RWPE2 (cell line): ENCODE measurements at regions not wholly inside any gene's neighbourhood (a gene's known extent, or its start where the extent isn't known, plus 50 kb on each side); places are given as distances from the start of the nearest gene placed in this dataset.

Source experiments
- ATAC-seq: fragments of 200-7000 bp; cut with Tn5 transposase; 3 replicates; pipeline ENCODE4 v1.9.1; 2021; ENCODE audit warnings: low read depth
- DNase-seq: peaks from one replicate; pipeline ENCODE4 v3.0.0-alpha.2; 2020; ENCODE audit warnings: low spot score
- H3K27ac ChIP-seq: fragments of 450-650 bp; 2 replicates; pipeline ENCODE4 v1.5.1; 2017; ENCODE audit warnings: mild to moderate bottlenecking; ENCODE audit not compliant: poor library complexity, severe bottlenecking
- H3K27me3 ChIP-seq: fragments of 250-450 bp; sonication (Bioruptor Pico); 2 replicates; pipeline ENCODE4 v1.5.1; 2021; ENCODE audit warnings: mild to moderate bottlenecking, moderate library complexity; ENCODE audit not compliant: insufficient read depth, poor library complexity, severe bottlenecking
- H3K36me3 ChIP-seq: fragments of 250-450 bp; sonication (Bioruptor Pico); 2 replicates; pipeline ENCODE4 v1.5.1; 2020; ENCODE audit warnings: low read depth, mild to moderate bottlenecking, moderate library complexity
- H3K4me1 ChIP-seq: fragments of 250-450 bp; sonication (Bioruptor Pico); 2 replicates; pipeline ENCODE4 v1.5.1; 2021; ENCODE audit warnings: mild to moderate bottlenecking, moderate library complexity; ENCODE audit not compliant: insufficient read depth, poor library complexity, severe bottlenecking
- H3K4me3 ChIP-seq: fragments of 250-450 bp; sonication (Bioruptor Pico); 2 replicates; pipeline ENCODE4 v1.5.1; 2021; ENCODE audit warnings: mild to moderate bottlenecking, moderate library complexity; ENCODE audit not compliant: severe bottlenecking
- H3K9me3 ChIP-seq: fragments of 250-450 bp; sonication (Bioruptor Pico); 2 replicates; pipeline ENCODE4 v1.5.1; 2021; ENCODE audit warnings: mild to moderate bottlenecking, moderate library complexity; ENCODE audit not compliant: severe bottlenecking
- TF ChIP-seq, protein P1 (sequence below): fragments of 450-650 bp; IDR thresholded peaks from one replicate; pipeline ENCODE4 v1.5.1; 2017; ENCODE audit warnings: mild to moderate bottlenecking, moderate library complexity; ENCODE audit not compliant: poor library complexity, severe bottlenecking

- Histone ChIP-seq H3K9me3 (no peaks in the 10 kb centered on the region), H3K36me3 (no peaks in the 10 kb centered on the region), H3K4me3 (no peak overlapping the region), H3K27me3 (no peaks in the 10 kb centered on the region), H3K4me1 (no peaks in the 10 kb centered on the region), H3K27ac (no peak overlapping the region)
- ATAC-seq (no peak), DNase-seq (no peak)
- TF ChIP-seq, protein P1, sequence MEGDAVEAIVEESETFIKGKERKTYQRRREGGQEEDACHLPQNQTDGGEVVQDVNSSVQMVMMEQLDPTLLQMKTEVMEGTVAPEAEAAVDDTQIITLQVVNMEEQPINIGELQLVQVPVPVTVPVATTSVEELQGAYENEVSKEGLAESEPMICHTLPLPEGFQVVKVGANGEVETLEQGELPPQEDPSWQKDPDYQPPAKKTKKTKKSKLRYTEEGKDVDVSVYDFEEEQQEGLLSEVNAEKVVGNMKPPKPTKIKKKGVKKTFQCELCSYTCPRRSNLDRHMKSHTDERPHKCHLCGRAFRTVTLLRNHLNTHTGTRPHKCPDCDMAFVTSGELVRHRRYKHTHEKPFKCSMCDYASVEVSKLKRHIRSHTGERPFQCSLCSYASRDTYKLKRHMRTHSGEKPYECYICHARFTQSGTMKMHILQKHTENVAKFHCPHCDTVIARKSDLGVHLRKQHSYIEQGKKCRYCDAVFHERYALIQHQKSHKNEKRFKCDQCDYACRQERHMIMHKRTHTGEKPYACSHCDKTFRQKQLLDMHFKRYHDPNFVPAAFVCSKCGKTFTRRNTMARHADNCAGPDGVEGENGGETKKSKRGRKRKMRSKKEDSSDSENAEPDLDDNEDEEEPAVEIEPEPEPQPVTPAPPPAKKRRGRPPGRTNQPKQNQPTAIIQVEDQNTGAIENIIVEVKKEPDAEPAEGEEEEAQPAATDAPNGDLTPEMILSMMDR: no peak
These were observed 417.0 kb upstream of the ESRRG start for GRCh38 chr1:217140041-217140901.

GRCh38 chr1:217139513-217139912 is 416.3 kb upstream of the ESRRG start:
- DNase-seq (no peak), ATAC-seq (no peak)
- TF ChIP-seq, protein P1: no peak
- H3K4me1 ChIP-seq: no peaks in the 10 kb centered on the region
- H3K4me3 ChIP-seq: no peak overlapping the region
- no peaks in the 10 kb centered on the region for H3K27me3 ChIP-seq
- no peak overlapping the region for H3K27ac ChIP-seq
- H3K9me3 ChIP-seq: no peaks in the 10 kb centered on the region
- H3K36me3 ChIP-seq: no peaks in the 10 kb centered on the region

DNA sequence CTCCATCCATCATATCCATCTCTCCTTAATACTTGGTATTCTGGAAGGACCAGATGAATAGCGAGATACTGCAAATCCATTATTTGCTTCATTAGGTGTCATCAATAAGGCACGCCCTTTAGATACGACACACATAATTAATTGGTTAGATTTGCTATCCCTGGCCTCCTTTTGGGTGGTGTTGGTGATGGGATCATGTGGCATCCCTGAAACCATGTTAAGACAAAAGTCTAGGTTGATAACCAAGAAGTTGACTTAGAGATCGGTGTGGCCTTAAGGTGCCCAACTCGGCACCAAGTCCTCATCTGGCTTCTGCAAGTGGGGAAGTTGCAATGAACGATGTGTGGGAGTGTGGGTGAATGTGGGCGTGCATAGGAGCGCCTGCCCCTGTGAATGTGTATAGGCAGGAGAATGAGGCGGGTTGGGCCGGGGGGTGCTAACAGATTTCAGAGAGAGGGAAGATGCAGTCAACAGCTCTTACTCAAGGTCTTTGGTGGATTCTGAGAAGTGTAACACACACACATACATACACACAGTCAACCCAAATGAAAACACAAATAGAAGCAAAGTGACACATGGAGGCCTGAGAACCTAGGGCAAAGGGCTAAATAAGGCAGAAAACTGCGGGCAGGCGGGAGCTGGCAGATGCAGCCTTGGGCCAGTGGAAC is 415.7 kb upstream of the ESRRG start:
- no peak overlapping the region for H3K27ac ChIP-seq
- TF ChIP-seq, protein P1: no peak
- H3K4me3 ChIP-seq: no peak overlapping the region
- DNase-seq (no peak), ATAC-seq (no peak)
- H3K4me1 ChIP-seq: no peaks in the 10 kb centered on the region
- no peaks in the 10 kb centered on the region for H3K27me3 ChIP-seq
- H3K9me3 ChIP-seq: no peaks in the 10 kb centered on the region
- H3K36me3 ChIP-seq: no peaks in the 10 kb centered on the region

- DNase-seq (no peak), ATAC-seq (no peak)
- H3K4me1 ChIP-seq: no peaks in the 10 kb centered on the region
- no peaks in the 10 kb centered on the region for H3K9me3 ChIP-seq
- H3K27ac ChIP-seq: no peak overlapping the region
- no peaks in the 10 kb centered on the region for H3K27me3 ChIP-seq
- H3K36me3 ChIP-seq: no peaks in the 10 kb centered on the region
- TF ChIP-seq, protein P1: no peak
- no peak overlapping the region for H3K4me3 ChIP-seq
These were observed 415.0 kb upstream of the ESRRG start for GRCh38 chr1:217138173-217138765.
